GM12878 (cell line): ENCODE measurements at regions not wholly inside any gene's neighbourhood (a gene's known extent, or its start where the extent isn't known, plus 50 kb on each side); places are given as distances from the start of the nearest gene placed in this dataset.

Experiments used
- ATAC-seq: fragments of 200-7000 bp; cut with Tn5 transposase; 3 replicates; pipeline ENCODE4 v1.9.1; 2020; ENCODE audit warnings: mild to moderate bottlenecking, moderate library complexity
- BruUV-seq: library from RNA; stranded (reverse); fragments of 400-500 nt; replicated peaks from 2 replicates; lab custom pipeline; 2021; lab: Mats Ljungman, UMichigan
- CTCF ChIA-PET: fragments of 300-600 bp; sonication (Branson Sonifier 250); formaldehyde crosslinking; extraction: SDS; loops from one replicate; lab custom pipeline; 2021; ENCODE audit warnings: inconsistent platforms; lab: Yijun Ruan, JAX
- POLR2A ChIA-PET: fragments of 350-600 bp; formaldehyde crosslinking; extraction: SDS; loops from one replicate; lab custom pipeline; 2021; ENCODE audit warnings: inconsistent platforms; lab: Charles Lee
- RAD21 ChIA-PET: fragments of 300-600 bp; sonication (Branson Sonifier 250); formaldehyde crosslinking; loops from one replicate; lab custom pipeline; 2023; ENCODE audit warnings: antibody characterized with exemption; ENCODE audit not compliant: unreplicated experiment; lab: Charles Lee
- SMC1A ChIA-PET: fragments of 300-600 bp; sonication (Branson Sonifier 250); formaldehyde crosslinking; loops from one replicate; lab custom pipeline; 2023; ENCODE audit not compliant: unreplicated experiment, uncharacterized antibody; lab: Charles Lee
- DNase-seq: peaks from one replicate; pipeline ENCODE4 v3.0.0-alpha.2; 2011; ENCODE audit warnings: low read depth, low spot score
- FAIRE-seq: peaks from 3 replicates; lab custom pipeline; 2011; peaks lifted over from hg19 to GRCh38; lab: Jason Lieb, UNC
- H2AFZ ChIP-seq: 2 replicates; pipeline ENCODE4 v1.6.0; 2011; ENCODE audit warnings: low read depth, low read length, control low read depth; ENCODE audit not compliant: control insufficient read depth
- H3K27ac ChIP-seq: 2 replicates; pipeline ENCODE4 v1.5.1; 2011; ENCODE audit warnings: control low read depth; ENCODE audit not compliant: control insufficient read depth, insufficient read depth
- H3K27me3 ChIP-seq, 2 experiments: replicated peaks in 1 of 2; 2 replicates each; pipeline versions ENCODE4 v1.6.0 to v1.6.1; 2011; ENCODE audit warnings: low read length in 1 of 2; ENCODE audit not compliant: control insufficient read depth in 2 of 2, insufficient read depth in 2 of 2
- H3K36me3 ChIP-seq, 2 experiments: 2 replicates each; pipeline ENCODE4 v1.5.1; 2011; ENCODE audit warnings: low read length in 1 of 2; ENCODE audit not compliant: control insufficient read depth in 2 of 2, insufficient read depth in 2 of 2
- H3K4me1 ChIP-seq: 2 replicates; pipeline ENCODE4 v1.6.1; 2011; ENCODE audit warnings: mild to moderate bottlenecking, low read length, moderate library complexity, mixed read lengths; ENCODE audit not compliant: control insufficient read depth, insufficient read depth
- H3K4me2 ChIP-seq: 2 replicates; pipeline ENCODE4 v1.6.0; 2011; ENCODE audit warnings: control low read depth; ENCODE audit not compliant: control insufficient read depth, insufficient read depth
- H3K4me3 ChIP-seq: fragments of 200-600 bp; sonication (generic); 2 replicates; pipeline ENCODE4 v1.5.1; 2016
- H3K79me2 ChIP-seq: 2 replicates; pipeline ENCODE4 v1.6.0; 2011; ENCODE audit warnings: low read length; ENCODE audit not compliant: control insufficient read depth, insufficient read depth
- H3K9ac ChIP-seq: 2 replicates; pipeline ENCODE4 v1.8.0; 2011; ENCODE audit warnings: low read length, control low read depth, mixed read lengths; ENCODE audit not compliant: control insufficient read depth, insufficient read depth
- H3K9me3 ChIP-seq: replicated peaks from 3 replicates; pipeline ENCODE4 v1.5.1; 2011; ENCODE audit warnings: mild to moderate bottlenecking, low read length; ENCODE audit not compliant: control insufficient read depth, insufficient read depth
- H4K20me1 ChIP-seq: 2 replicates; pipeline ENCODE4 v1.6.0; 2011; ENCODE audit not compliant: control insufficient read depth, insufficient read depth
- MTA2 ChIP-seq: fragments of 450-650 bp; IDR thresholded peaks from 2 replicates; pipeline ENCODE4 v1.6.1; 2016; ENCODE audit warnings: low read depth, mild to moderate bottlenecking, moderate library complexity
- NFYB ChIP-seq: IDR thresholded peaks from 2 replicates; pipeline ENCODE4 v1.6.1; 2011; ENCODE audit warnings: low read depth, mild to moderate bottlenecking, low read length, improper control_type of control experiment, moderate library complexity; ENCODE audit not compliant: insufficient read depth
- NR2F1 ChIP-seq: fragments of 450-650 bp; conservative IDR thresholded peaks from 2 replicates; pipeline ENCODE4 v1.6.1; 2017; ENCODE audit warnings: mild to moderate bottlenecking
- POLR2AphosphoS5 ChIP-seq: IDR thresholded peaks from 2 replicates; pipeline ENCODE4 v1.6.1; 2011; ENCODE audit warnings: mild to moderate bottlenecking, low read length, inconsistent platforms
- RAD21 ChIP-seq: IDR thresholded peaks from 2 replicates; pipeline ENCODE4 v1.6.1; 2011; ENCODE audit warnings: mild to moderate bottlenecking, low read depth, low read length, moderate library complexity; ENCODE audit not compliant: insufficient read depth
- ZSCAN29 ChIP-seq: fragments of 450-650 bp; IDR thresholded peaks from 2 replicates; pipeline ENCODE4 v1.6.1; 2017; ENCODE audit warnings: mild to moderate bottlenecking, moderate library complexity
- WGBS: methylation state at CpG from one replicate; pipeline ENCODE4 v1.1.6; 2016; ENCODE audit warnings: low lambda C conversion rate; ENCODE audit not compliant: insufficient replicate concordance, insufficient coverage; ENCODE audit errors: missing lambda C conversion rate; 5-methylcytosine and 5-hydroxymethylcytosine counted together
- in situ Hi-C: fragments of 300-500 bp; cut with MboI; formaldehyde crosslinking; loops from 9 replicates; pipeline ENCODE4 v1.14.3; 2018; ENCODE audit warnings: mixed read lengths
- intact Hi-C: fragments of 100-400 bp; cut with micrococcal nuclease; formaldehyde crosslinking; loops from one replicate; pipeline ENCODE4 v1.14.2; 2022; ENCODE audit not compliant: unreplicated experiment
- TF ChIP-seq, protein P1 (sequence below): IDR thresholded peaks from 2 replicates; pipeline ENCODE4 v1.6.1; 2012; ENCODE audit warnings: low read depth, low read length, improper control_type of control experiment

DNA sequence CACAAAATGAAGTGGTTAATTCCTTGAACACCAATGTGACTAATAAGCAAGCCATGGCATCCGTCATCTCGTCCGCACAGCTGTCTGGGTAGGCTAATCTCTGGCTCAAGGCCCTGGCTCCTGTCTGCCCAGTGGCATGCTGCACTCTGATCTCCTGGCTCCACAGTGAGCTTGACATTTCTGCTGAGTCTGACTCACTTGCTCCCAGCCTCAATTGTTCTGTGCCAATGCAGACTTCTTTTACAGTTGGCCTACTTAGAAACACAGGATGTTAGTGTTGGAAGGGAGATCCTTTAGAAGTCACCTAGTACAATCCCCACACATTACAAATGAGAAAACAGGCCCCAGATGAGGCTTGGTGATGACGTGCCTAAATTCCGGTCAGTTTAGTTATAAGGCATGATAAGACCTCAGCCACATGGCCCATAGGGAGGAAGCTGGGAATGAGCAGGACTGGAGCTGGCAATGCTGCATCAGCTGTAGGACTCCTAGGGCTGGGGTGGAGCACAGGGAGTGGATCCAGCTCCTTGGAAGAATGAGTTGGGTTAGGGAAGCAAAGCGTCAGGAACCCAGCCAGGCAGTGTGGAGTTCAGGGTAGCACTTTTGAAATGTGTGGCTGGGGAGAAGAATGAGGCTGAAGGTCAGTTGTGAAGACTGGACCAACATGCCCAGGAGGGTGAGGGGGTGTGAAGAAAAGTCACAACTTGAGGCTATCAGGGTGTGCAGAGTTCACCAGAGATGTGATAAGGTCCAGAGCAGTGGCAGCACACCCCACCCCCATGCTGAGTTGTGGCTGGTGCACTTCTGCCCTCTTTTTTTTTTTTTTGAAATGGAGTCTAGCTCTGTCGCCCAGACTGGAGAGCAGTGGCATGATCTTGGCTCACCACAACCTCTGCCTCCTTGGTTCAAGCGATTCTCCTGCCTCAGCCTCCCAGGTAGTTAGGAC lies 70.2 kb upstream of the EED start (continued):
- TF ChIP-seq, protein P1, sequence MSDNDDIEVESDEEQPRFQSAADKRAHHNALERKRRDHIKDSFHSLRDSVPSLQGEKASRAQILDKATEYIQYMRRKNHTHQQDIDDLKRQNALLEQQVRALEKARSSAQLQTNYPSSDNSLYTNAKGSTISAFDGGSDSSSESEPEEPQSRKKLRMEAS = no peak
- TF ChIP-seq MTA2 (no peak), RAD21 (no peak), NR2F1 (no peak), NFYB (no peak), POLR2AphosphoS5 (no peak)

DNA sequence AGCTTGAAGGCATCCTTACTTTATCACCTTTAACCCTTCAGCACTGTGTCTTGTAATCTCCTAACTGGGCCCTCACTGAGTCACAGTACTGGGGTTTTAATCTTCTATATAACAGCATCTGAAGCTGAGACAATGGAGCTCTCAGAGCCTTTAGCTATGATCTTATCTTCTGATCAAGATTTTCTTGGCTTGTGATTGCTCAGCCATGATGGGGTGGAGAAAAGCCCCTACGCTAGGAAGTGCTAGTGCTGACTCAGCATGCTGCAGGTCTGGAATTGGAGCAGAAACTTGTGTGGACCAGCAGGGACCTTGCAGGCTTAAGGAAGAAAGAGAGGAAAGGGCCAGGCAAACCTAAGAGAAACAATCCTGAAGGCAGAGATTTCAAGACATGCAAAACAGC lies 71.7 kb upstream of the EED start:
- ATAC-seq = no peak
- Histone ChIP-seq H3K9ac (no peak overlapping the region), H3K36me3 (no peaks in the 10 kb centered on the region), H3K27me3 (no peaks in the 10 kb centered on the region), H3K4me1 (no peaks in the 10 kb centered on the region), H3K4me2 (no peak overlapping the region), H3K79me2 (no peaks in the 10 kb centered on the region)
- ChIA-PET POLR2A (no interaction called here), RAD21 (no interaction called here)
- TF ChIP-seq ZSCAN29 = no peak
- TF ChIP-seq, all 136 proteins: peak for 0
- DNase-seq = no peak
- no peak overlapping the region for H2AFZ ChIP-seq
- H3K9me3 ChIP-seq = no peaks in the 10 kb centered on the region
- intact Hi-C loops = no loop called here
- no peak overlapping the region for H3K27ac ChIP-seq
- no peaks in the 10 kb centered on the region for H4K20me1 ChIP-seq
- no TSS peak for BruUV-seq
- SMC1A ChIA-PET = interaction anchor here (1.4 to 2.4 kb wide), 2 partner anchors 11 to 12 kb away, joined by 4 to 6 read pairs; no protein-coding TSS in a partner anchor
- no peak for FAIRE-seq
- CTCF ChIA-PET = no interaction called here
- whole genome bisulfite sequencing = 95% methylated on average over 1 of the region's 1 CpG
- in situ Hi-C loops = no loop called here
- no peak overlapping the region for H3K4me3 ChIP-seq
